SK-N-SH treated with all-trans-retinoic acid at 6 μM for 48 hours (cell line): ENCODE measurements at regions not wholly inside any gene's neighbourhood (a gene's known extent, or its start where the extent isn't known, plus 50 kb on each side); places are given as distances from the start of the nearest gene placed in this dataset.

Source experiments
- ATAC-seq: fragments of 200-7000 bp; cut with Tn5 transposase; 3 replicates; pipeline ENCODE4 v1.9.1; 2020; ENCODE audit warnings: mild to moderate bottlenecking, moderate library complexity
- BACH2 ChIP-seq: fragments of 250-450 bp; sonication (Bioruptor Pico); IDR thresholded peaks from 2 replicates; pipeline ENCODE4 v1.9.0; 2021; ENCODE audit warnings: mild to moderate bottlenecking, borderline replicate concordance
- CREB5 ChIP-seq: fragments of 250-450 bp; sonication (Bioruptor Pico); IDR thresholded peaks from 2 replicates; pipeline ENCODE4 v1.5.1; 2020; ENCODE audit warnings: low read depth, mild to moderate bottlenecking, moderate library complexity
- CSDC2 ChIP-seq: fragments of 250-450 bp; sonication (Bioruptor Pico); IDR thresholded peaks from 2 replicates; pipeline ENCODE4 v1.5.0; 2020; ENCODE audit warnings: mild to moderate bottlenecking, moderate library complexity
- CSRNP3 ChIP-seq: fragments of 250-450 bp; sonication (Bioruptor Pico); IDR thresholded peaks from 2 replicates; pipeline ENCODE4 v1.5.1; 2021; ENCODE audit warnings: mild to moderate bottlenecking, moderate library complexity
- ESRRG ChIP-seq: fragments of 250-450 bp; sonication (Bioruptor Pico); IDR thresholded peaks from 2 replicates; pipeline ENCODE4 v1.6.1; 2021; ENCODE audit warnings: mild to moderate bottlenecking
- GLIS3 ChIP-seq: fragments of 250-450 bp; sonication (Bioruptor Pico); IDR thresholded peaks from 2 replicates; pipeline ENCODE4 v1.5.0; 2020; ENCODE audit warnings: mild to moderate bottlenecking, moderate library complexity
- ISL1 ChIP-seq: fragments of 250-450 bp; sonication (Bioruptor Pico); IDR thresholded peaks from 2 replicates; pipeline ENCODE4 v2.1.2; 2022; ENCODE audit warnings: mild to moderate bottlenecking, moderate library complexity
- OSR1 ChIP-seq: fragments of 250-450 bp; sonication (Bioruptor Pico); IDR thresholded peaks from 2 replicates; pipeline ENCODE4 v1.8.0; 2022; ENCODE audit warnings: moderate library complexity, mild to moderate bottlenecking, inconsistent platforms
- PATZ1 ChIP-seq: fragments of 250-450 bp; sonication (Bioruptor Pico); IDR thresholded peaks from 2 replicates; pipeline ENCODE4 v1.8.0; 2020; ENCODE audit warnings: mild to moderate bottlenecking, moderate library complexity, borderline replicate concordance
- PPARA ChIP-seq: fragments of 250-450 bp; sonication (Bioruptor Pico); IDR thresholded peaks from 2 replicates; pipeline ENCODE4 v1.5.0; 2020; ENCODE audit warnings: mild to moderate bottlenecking, borderline replicate concordance
- RARB ChIP-seq: fragments of 250-450 bp; sonication (Bioruptor Pico); IDR thresholded peaks from 2 replicates; pipeline ENCODE4 v1.8.0; 2021; ENCODE audit warnings: mild to moderate bottlenecking, moderate library complexity
- SNAI2 ChIP-seq: fragments of 250-450 bp; sonication (Bioruptor Pico); IDR thresholded peaks from 2 replicates; pipeline ENCODE4 v1.5.0; 2020; ENCODE audit warnings: mild to moderate bottlenecking, moderate library complexity
- TCF4 ChIP-seq: fragments of 250-450 bp; sonication (Bioruptor Pico); IDR thresholded peaks from 2 replicates; pipeline ENCODE4 v1.8.0; 2021; ENCODE audit warnings: mild to moderate bottlenecking, moderate library complexity, borderline replicate concordance
- TSHZ2 ChIP-seq: fragments of 250-450 bp; sonication (Bioruptor Pico); IDR thresholded peaks from 2 replicates; pipeline ENCODE4 v1.5.0; 2020; ENCODE audit warnings: mild to moderate bottlenecking, moderate library complexity
- ZC3H10 ChIP-seq: fragments of 250-450 bp; sonication (Bioruptor Pico); IDR thresholded peaks from 2 replicates; pipeline ENCODE4 v1.5.1; 2021; ENCODE audit warnings: mild to moderate bottlenecking, moderate library complexity
- ZFP3 ChIP-seq: fragments of 250-450 bp; sonication (Bioruptor Pico); IDR thresholded peaks from 2 replicates; pipeline ENCODE4 v1.5.0; 2020; ENCODE audit warnings: mild to moderate bottlenecking, moderate library complexity
- ZFP30 ChIP-seq: fragments of 450-650 bp; formaldehyde crosslinking; IDR thresholded peaks from 2 replicates; pipeline ENCODE4 v1.5.0; 2022; ENCODE audit warnings: mild to moderate bottlenecking, moderate library complexity
- ZNF565 ChIP-seq: fragments of 450-650 bp; formaldehyde crosslinking; conservative IDR thresholded peaks from 2 replicates; pipeline ENCODE4 v1.5.0; 2020; ENCODE audit warnings: low read depth, mild to moderate bottlenecking, moderate library complexity
- ZNF70 ChIP-seq: fragments of 450-650 bp; formaldehyde crosslinking; IDR thresholded peaks from 2 replicates; pipeline ENCODE4 v1.5.0; 2020; ENCODE audit warnings: mild to moderate bottlenecking, moderate library complexity
- ZNF8 ChIP-seq: fragments of 450-650 bp; formaldehyde crosslinking; IDR thresholded peaks from 2 replicates; pipeline ENCODE4 v1.5.0; 2020; ENCODE audit warnings: mild to moderate bottlenecking, moderate library complexity

GRCh38 chr5:17443333-17444130 lies 54.5 kb upstream of the TAF11L2 start (continued):
- TF ChIP-seq ZFP30 (CRISPR knock-in tag) (no peak), TCF4 (CRISPR knock-in tag) (no peak)

GRCh38 chr5:17444496-17444895 lies 53.5 kb upstream of the TAF11L2 start:
- no peak for ATAC-seq
- TF ChIP-seq ISL1 (CRISPR knock-in tag) (no peak), PPARA (no peak), OSR1 (CRISPR knock-in tag) (no peak), BACH2 (CRISPR knock-in tag) (no peak), RARB (CRISPR knock-in tag) (no peak), TSHZ2 (CRISPR knock-in tag) (no peak), ESRRG (no peak), PATZ1 (CRISPR knock-in tag) (no peak), ZFP3 (CRISPR knock-in tag) (no peak), GLIS3 (CRISPR knock-in tag) (no peak), ZNF70 (no peak), TCF4 (CRISPR knock-in tag) (no peak), CSRNP3 (CRISPR knock-in tag) (no peak), CSDC2 (CRISPR knock-in tag) (no peak), ZNF565 (CRISPR knock-in tag) (no peak), ZFP30 (CRISPR knock-in tag) (no peak), CREB5 (CRISPR knock-in tag) (no peak)

GRCh38 chr5:17445185-17445584 lies 52.8 kb upstream of the TAF11L2 start:
- TF ChIP-seq CREB5 (CRISPR knock-in tag) (no peak), SNAI2 (CRISPR knock-in tag) (no peak), OSR1 (CRISPR knock-in tag) (no peak), TCF4 (CRISPR knock-in tag) (no peak), ZNF8 (no peak), TSHZ2 (CRISPR knock-in tag) (no peak), PPARA (no peak), ESRRG (no peak), PATZ1 (CRISPR knock-in tag) (no peak), RARB (CRISPR knock-in tag) (no peak), CSRNP3 (CRISPR knock-in tag) (no peak), ZC3H10 (CRISPR knock-in tag) (no peak)
- no peak for ATAC-seq
